Stimulated activated CD8-positive, alpha-beta memory T cell treated with anti-CD3 and anti-CD28 coated beads, Interleukin-7, amount 100 ng/mL, for 1 hour (primary cell): ENCODE measurements at regions not wholly inside any gene's neighbourhood (a gene's known extent, or its start where the extent isn't known, plus 50 kb on each side); places are given as distances from the start of the nearest gene placed in this dataset.

Experiments
- DNase-seq, 2 donors: peaks; one replicate each; pipeline ENCODE4 v3.0.0-alpha.2; 2020; ENCODE audit warnings: low read depth in 2 of 2

GRCh38 chr15:47402829-47403228, 314.5 kb upstream of the SEMA6D start:
- DNase-seq: no peak

GRCh38 chr15:47404877-47405276, 312.4 kb upstream of the SEMA6D start:
- no peak for DNase-seq

- no peak for DNase-seq
These were observed 311.7 kb upstream of the SEMA6D start for GRCh38 chr15:47405365-47406162.

DNA sequence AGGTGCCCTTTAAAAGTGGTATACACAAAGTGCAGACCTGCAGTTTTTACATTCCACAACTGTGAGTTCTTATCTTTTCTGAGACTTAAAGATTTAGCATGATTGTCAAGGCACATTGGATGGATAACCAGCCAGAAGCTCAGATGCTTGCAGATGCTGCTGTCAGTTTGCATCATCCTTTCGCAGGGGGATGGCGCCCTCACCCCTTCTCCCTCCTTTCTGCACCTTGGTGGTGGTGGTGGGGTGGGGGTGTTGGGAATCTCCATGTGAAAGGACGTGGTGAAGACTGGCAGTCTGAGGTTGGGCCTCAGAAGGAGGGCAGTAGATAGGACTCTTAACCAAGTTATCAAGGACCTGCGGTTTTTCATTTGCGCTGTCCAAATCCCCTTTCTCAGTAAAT, 309.6 kb upstream of the SEMA6D start:
- DNase-seq: no peak

DNA sequence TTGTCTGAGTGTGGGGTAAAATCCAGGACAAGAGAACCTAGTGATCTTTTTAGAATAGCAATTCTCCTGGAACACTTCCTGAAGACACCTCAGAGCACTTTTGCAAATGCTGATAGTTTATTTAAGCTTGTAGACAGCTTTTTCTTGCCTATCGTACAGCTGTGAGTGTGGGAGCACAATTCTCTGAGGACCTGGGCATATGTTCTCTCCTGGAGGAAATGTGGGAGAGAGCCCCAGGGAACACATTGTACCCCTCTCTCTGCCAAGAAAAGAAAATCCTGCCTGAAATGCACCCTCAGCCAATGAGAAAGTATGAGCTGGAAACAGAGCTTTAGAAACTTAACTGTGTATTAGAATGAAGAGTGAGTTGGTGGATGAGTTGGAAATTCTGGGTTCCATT, 308.3 kb upstream of the SEMA6D start:
- no peak for DNase-seq

DNA sequence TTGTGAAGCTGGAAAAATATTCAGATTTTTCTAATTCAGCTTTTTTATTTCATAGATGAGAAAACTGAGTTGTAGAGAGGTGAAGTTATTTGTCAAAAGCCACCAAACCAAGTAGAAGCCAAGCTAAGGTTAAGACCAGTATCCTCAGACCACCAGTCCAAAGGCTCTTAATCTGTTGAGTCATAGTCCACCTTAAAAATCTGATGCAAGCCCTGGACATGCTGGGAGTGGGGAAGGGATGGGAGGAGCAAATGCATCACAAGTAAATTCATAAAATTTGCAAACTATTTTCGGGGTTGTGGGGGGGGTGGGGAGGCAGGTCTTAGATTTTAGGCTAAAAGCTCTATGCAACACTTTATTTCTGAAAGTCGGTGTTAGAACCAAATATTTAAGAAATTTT, 307.7 kb upstream of the SEMA6D start:
- no peak for DNase-seq

GRCh38 chr15:47410247-47410646, 307.1 kb upstream of the SEMA6D start:
- DNase-seq: no peak

GRCh38 chr15:47411733-47412132, 305.6 kb upstream of the SEMA6D start:
- no peak for DNase-seq

DNA sequence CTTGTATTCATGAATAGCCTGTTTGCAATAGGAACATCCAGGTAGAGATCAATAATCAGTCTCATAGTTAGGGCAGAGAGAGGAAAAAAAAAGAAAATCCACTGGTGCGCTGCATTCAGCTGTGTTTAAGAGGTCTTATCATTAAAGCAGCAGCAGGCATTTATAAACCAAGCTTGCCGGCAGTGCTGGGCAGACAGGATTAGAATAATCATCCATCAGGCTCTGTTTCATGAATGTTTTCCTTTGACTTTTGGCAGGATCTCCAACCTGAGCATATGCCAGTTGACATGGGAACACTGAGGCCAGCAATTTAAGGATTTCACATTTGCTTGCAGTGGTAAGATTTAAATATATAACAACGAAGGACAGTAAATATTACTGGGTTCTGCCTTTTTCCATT, 305.2 kb upstream of the SEMA6D start:
- no peak for DNase-seq

- no peak for DNase-seq
These were observed 304.5 kb upstream of the SEMA6D start for GRCh38 chr15:47412802-47413201.

- DNase-seq: no peak
These were observed 303.1 kb upstream of the SEMA6D start for GRCh38 chr15:47414207-47414606.

DNA sequence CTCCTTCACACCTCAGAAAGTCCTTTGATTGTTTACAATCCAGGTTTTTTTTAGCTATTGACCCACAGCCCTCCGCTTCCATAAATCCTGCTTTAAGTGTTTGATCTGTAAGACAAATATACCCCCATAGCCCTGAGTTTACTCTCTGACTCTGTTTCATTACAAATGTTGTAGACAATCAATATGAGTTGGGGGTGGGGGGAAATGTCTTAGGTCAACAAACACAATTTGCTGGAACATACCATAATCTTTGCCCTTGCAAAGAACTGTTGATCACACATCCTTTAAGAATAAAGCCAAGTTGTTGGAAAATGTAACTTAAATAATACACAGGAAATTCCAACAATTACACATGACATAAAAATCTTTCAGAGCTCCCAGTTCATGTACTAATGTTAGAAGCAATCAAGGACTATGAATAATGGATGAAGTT, 301.8 kb upstream of the SEMA6D start:
- no peak for DNase-seq

DNA sequence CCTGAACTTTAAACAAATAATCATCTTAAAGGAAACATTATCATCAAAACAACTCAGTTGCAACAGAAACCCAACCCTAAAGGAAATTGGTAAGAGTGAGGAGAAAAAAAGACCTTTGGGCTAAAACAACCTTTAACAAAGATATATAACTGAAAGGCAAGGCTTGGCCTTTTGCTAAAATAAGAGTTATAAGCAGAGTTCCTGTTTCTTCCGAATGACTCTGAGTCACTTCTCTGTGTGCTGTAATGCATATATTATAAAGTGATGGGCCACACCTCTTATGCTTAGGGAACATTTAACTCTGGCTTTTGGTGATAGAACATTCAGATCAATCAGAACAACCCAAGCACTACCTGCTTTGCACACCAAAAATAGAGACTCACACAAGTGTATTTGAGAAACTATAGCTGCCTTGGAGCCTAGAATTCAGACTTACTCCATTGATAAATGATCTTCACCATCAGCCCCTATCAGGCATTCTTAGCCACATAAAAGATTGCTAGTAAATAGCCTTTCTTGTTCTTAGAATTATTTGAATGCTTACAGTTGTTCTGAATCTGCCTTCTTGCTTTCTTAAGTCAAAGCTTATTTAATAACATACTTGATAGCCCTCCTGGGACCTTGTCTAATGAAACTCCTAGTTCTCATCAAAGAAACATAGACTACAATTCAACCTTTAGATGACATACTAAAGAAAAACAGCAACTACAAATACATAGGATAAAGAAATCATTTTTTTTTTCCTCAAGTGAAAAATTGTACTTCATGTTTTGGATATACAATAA, 294.2 kb upstream of the SEMA6D start:
- DNase-seq: no peak

GRCh38 chr15:47427463-47427862, 289.8 kb upstream of the SEMA6D start:
- DNase-seq: no peak

DNA sequence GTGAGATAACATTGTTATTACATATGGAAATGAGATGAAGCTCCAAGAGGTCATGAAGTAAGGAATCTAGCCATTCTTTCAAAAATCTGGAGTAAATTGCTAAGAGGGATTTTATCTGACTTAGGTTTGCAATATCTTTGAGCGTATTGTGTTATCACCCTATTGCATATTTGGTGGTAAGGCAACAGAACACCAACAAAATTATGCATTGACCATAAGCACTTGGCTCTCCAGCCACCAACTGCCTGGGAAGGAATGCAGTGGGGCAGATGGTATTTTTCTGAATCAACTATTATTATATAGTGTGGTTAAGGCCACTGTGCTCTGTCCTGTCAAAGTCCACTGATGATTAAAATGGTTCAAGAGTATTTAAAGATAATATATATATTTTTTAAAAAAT, 287.9 kb upstream of the SEMA6D start:
- DNase-seq: no peak

DNA sequence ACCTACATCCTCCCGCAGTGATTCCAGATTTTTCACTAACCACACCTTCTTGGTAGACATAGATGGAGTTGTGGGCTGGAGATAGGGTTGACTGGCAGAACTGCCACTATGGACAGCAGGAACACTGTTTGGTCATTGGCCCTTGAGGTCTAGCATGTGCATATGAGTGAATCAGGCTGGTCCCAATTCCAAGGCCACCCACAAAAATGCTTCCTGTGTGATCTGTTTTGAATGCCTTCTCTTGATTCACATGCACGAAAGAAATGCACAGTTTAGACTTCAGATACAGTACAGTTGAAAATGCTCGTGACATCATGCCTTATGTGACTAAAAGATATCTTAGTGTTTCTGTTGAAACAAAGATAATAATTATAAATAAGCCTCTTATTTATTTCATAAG, 285.8 kb upstream of the SEMA6D start:
- DNase-seq: no peak

- DNase-seq: no peak
These were observed 284.5 kb upstream of the SEMA6D start for GRCh38 chr15:47432826-47433225.

DNA sequence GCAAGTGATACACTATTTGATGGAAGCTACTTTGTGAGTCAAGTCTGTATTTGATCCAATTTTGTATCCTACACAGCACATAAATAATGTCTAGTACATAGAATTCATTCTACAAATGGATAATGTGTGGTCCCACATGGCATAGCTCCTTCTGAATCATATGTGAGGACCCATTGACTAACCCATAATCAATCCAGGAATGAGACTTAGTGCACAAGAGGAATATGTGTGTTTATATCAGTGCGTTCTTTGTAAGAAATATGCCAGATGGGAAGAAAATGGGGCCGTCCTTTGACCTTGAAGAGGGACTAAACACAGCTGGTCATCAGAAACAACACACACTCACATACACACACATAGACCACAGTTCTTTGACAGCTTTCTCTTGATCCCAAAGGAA, 282.7 kb upstream of the SEMA6D start:
- no peak for DNase-seq

DNA sequence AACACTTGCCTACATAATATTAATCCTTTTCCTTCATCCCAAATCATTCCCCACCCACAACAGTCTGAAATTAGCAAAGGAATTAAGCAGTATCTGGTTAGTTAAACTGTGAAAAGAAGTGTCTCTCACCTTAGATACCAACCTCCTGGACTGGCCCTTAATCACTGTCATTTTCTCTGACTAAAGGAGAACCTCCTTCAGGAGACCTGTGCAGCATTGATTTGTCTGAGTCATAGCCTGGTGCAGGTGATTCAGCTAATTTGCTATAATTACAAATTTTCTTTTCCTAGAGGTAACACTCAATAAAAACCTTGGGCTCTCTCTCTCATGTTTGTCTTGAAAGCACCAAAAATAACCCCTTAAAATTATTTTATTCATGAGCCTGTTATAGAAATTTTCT, 279.8 kb upstream of the SEMA6D start:
- no peak for DNase-seq

- no peak for DNase-seq
These were observed 277.9 kb upstream of the SEMA6D start for GRCh38 chr15:47439146-47440111.

- DNase-seq: no peak
These were observed 274.9 kb upstream of the SEMA6D start for GRCh38 chr15:47442371-47442770.

DNA sequence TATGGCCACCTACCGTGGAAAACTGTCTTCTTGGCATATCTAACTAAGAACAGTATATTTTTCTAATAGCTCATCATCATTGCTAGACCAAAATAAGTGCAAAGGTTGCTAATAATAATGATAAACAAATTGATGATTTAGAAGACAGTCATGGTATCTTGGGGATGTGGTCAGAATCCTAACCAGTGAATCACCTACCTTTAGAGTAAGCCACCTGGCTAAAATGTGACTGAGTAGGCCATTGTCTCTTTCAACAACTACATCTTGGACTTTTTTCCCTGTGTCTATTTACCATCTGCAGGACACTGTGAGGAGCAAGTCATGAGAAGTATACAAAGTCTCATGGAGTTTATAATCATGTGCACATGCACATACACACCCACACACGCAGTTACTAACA, 273.5 kb upstream of the SEMA6D start:
- DNase-seq: no peak
